WTC11 (cell line): ENCODE measurements at regions not wholly inside any gene's neighbourhood (a gene's known extent, or its start where the extent isn't known, plus 50 kb on each side); places are given as distances from the start of the nearest gene placed in this dataset.

Experiments used
- ATAC-seq: fragments of 200-7000 bp; cut with Tn5 transposase; 2 replicates; pipeline ENCODE4 v1.10.0; 2021; ENCODE audit warnings: mild to moderate bottlenecking, moderate library complexity
- CTCF ChIA-PET: fragments of 300-600 bp; sonication (Branson Sonifier 250); formaldehyde crosslinking; loops from one replicate; lab custom pipeline; 2021; ENCODE audit warnings: antibody characterized with exemption; lab: Charles Lee
- POLR2A ChIA-PET: fragments of 350-600 bp; sonication (Branson Sonifier 250); formaldehyde crosslinking; loops from one replicate; lab custom pipeline; 2021; ENCODE audit warnings: antibody characterized with exemption; lab: Charles Lee
- DNase-seq: peaks from one replicate; pipeline ENCODE4 v3.0.0; 2021; ENCODE audit warnings: low spot score
- H3K27ac Mint-ChIP-seq: 2 replicates; pipeline ENCODE4 v1.8.0; 2021; ENCODE audit warnings: mixed read lengths
- H3K27me3 Mint-ChIP-seq: 2 replicates; pipeline ENCODE4 v1.8.0; 2021; ENCODE audit warnings: low read depth, mild to moderate bottlenecking, moderate library complexity, mixed read lengths
- H3K36me3 Mint-ChIP-seq: 2 replicates; pipeline ENCODE4 v1.8.0; 2021; ENCODE audit warnings: mixed read lengths
- H3K4me1 Mint-ChIP-seq: 2 replicates; pipeline ENCODE4 v1.8.0; 2022; ENCODE audit warnings: mixed read lengths
- H3K4me3 Mint-ChIP-seq: 2 replicates; pipeline ENCODE4 v1.8.0; 2021; ENCODE audit warnings: mild to moderate bottlenecking, moderate library complexity, mixed read lengths
- H3K9me3 Mint-ChIP-seq: 2 replicates; pipeline ENCODE4 v1.8.0; 2021; ENCODE audit warnings: mixed read lengths
- ATF2 ChIP-seq: sonication (generic); formaldehyde crosslinking; IDR thresholded peaks from 2 replicates; pipeline ENCODE4 v1.8.1; 2022; ENCODE audit warnings: low read depth, missing genetic modification reagents, borderline replicate concordance
- ATF6 ChIP-seq: sonication (generic); formaldehyde crosslinking; IDR thresholded peaks from 2 replicates; pipeline ENCODE4 v1.8.1; 2023; ENCODE audit warnings: mild to moderate bottlenecking, missing genetic modification reagents
- E2F1 ChIP-seq: sonication (generic); formaldehyde crosslinking; IDR thresholded peaks from 2 replicates; pipeline ENCODE4 v1.8.0; 2022; ENCODE audit warnings: mild to moderate bottlenecking, missing genetic modification reagents
- ELF4 ChIP-seq: sonication (generic); formaldehyde crosslinking; IDR thresholded peaks from 2 replicates; pipeline ENCODE4 v1.8.1; 2022; ENCODE audit warnings: low read depth, mild to moderate bottlenecking, moderate library complexity, missing genetic modification reagents
- FOXP1 ChIP-seq: sonication (generic); formaldehyde crosslinking; IDR thresholded peaks from 2 replicates; pipeline ENCODE4 v1.8.0; 2022; ENCODE audit warnings: missing genetic modification reagents, mild to moderate bottlenecking, moderate library complexity, borderline replicate concordance
- GRHL2 ChIP-seq: fragments of 250-450 bp; sonication (Bioruptor Pico); IDR thresholded peaks from 2 replicates; pipeline ENCODE4 v1.8.0; 2022; ENCODE audit warnings: mild to moderate bottlenecking, moderate library complexity; ENCODE audit not compliant: insufficient replicate concordance, severe bottlenecking
- HMGA2 ChIP-seq: fragments of 250-450 bp; sonication (Bioruptor Pico); IDR thresholded peaks from 2 replicates; pipeline ENCODE4 v1.4.0; 2021; ENCODE audit warnings: mild to moderate bottlenecking, moderate library complexity
- MLX ChIP-seq: sonication (generic); formaldehyde crosslinking; IDR thresholded peaks from 2 replicates; pipeline ENCODE4 v1.8.1; 2023; ENCODE audit warnings: mild to moderate bottlenecking, missing genetic modification reagents, moderate library complexity
- MXD4 ChIP-seq: fragments of 250-450 bp; sonication (Bioruptor Pico); IDR thresholded peaks from 2 replicates; pipeline ENCODE4 v1.8.0; 2021; ENCODE audit warnings: mild to moderate bottlenecking, moderate library complexity, borderline replicate concordance
- RELA ChIP-seq: sonication (generic); formaldehyde crosslinking; IDR thresholded peaks from 2 replicates; pipeline ENCODE4 v1.8.1; 2022; ENCODE audit warnings: missing genetic modification reagents, mild to moderate bottlenecking, borderline replicate concordance
- TCF7 ChIP-seq: sonication (generic); formaldehyde crosslinking; IDR thresholded peaks from 2 replicates; pipeline ENCODE4 v1.8.0; 2022; ENCODE audit warnings: mild to moderate bottlenecking, low read depth, missing genetic modification reagents, moderate library complexity
- USF1 ChIP-seq: sonication (generic); formaldehyde crosslinking; IDR thresholded peaks from 2 replicates; pipeline ENCODE4 v1.8.0; 2022; ENCODE audit warnings: mild to moderate bottlenecking, missing genetic modification reagents
- ZBTB21 ChIP-seq: sonication (generic); formaldehyde crosslinking; IDR thresholded peaks from 2 replicates; pipeline ENCODE4 v1.8.1; 2023; ENCODE audit warnings: mild to moderate bottlenecking, missing genetic modification reagents, borderline replicate concordance
- ZNF138 ChIP-seq: sonication (generic); formaldehyde crosslinking; conservative IDR thresholded peaks from 2 replicates; pipeline ENCODE4 v1.8.1; 2022; ENCODE audit warnings: mild to moderate bottlenecking, moderate library complexity, missing genetic modification reagents
- ZNF317 ChIP-seq: sonication (generic); formaldehyde crosslinking; IDR thresholded peaks from 2 replicates; pipeline ENCODE4 v1.8.1; 2023; ENCODE audit warnings: low read depth, mild to moderate bottlenecking, moderate library complexity, missing genetic modification reagents, borderline replicate concordance
- ZNF416 ChIP-seq: fragments of 250-450 bp; sonication (Bioruptor Pico); IDR thresholded peaks from 2 replicates; pipeline ENCODE4 v1.9.0; 2021; ENCODE audit warnings: mild to moderate bottlenecking, inconsistent platforms
- TF ChIP-seq, protein P1 (sequence below): sonication (generic); formaldehyde crosslinking; IDR thresholded peaks from 2 replicates; pipeline ENCODE4 v1.8.1; 2023; ENCODE audit warnings: mild to moderate bottlenecking, missing genetic modification reagents, moderate library complexity
- TF ChIP-seq, protein P2 (sequence below): fragments of 250-450 bp; sonication (Bioruptor Pico); IDR thresholded peaks from 2 replicates; pipeline ENCODE4 v1.9.0; 2021; ENCODE audit warnings: mild to moderate bottlenecking, borderline replicate concordance
- TF ChIP-seq, protein P3 (sequence below): fragments of 250-450 bp; sonication (Bioruptor Pico); IDR thresholded peaks from 2 replicates; pipeline ENCODE4 v1.8.0; 2021; ENCODE audit warnings: mild to moderate bottlenecking
- TF ChIP-seq, protein P4 (sequence below): sonication (generic); formaldehyde crosslinking; IDR thresholded peaks from 2 replicates; pipeline ENCODE4 v1.8.1; 2022; ENCODE audit warnings: low read depth, mild to moderate bottlenecking, moderate library complexity, missing genetic modification reagents, borderline replicate concordance

DNA sequence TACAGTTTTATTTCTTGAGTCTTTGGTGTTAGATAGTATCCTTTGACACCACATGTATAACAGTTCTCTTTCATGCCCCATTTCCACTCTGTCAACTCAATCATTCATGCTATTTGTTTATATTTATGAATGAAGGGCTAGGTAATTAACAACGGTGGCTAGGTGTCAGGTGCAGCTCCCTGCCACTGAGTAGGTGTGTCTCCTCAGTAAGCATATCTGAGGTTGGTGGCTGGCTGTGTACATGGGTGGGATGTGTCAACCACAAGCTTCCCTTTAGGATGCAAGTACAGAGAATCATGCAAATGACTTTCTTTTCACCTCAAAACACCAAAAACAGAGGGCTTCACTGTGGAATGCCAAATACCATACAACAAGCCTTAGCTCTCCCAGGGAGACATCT lies 83.4 kb downstream of the ZNF365 start (continued):
- no peak for TF ChIP-seq E2F1 (CRISPR knock-in tag)
- TF ChIP-seq MXD4 (CRISPR knock-in tag): no peak
- TF ChIP-seq ZNF138 (CRISPR knock-in tag): no peak
- TF ChIP-seq HMGA2 (CRISPR knock-in tag): no peak
- TF ChIP-seq, all 79 proteins: peak for 0

GRCh38 chr10:62459072-62459471 lies 84.9 kb downstream of the ZNF365 start:
- ChIA-PET CTCF (no interaction called here), POLR2A (no interaction called here)
- Mint-ChIP-seq H3K27me3 (no peaks in the 10 kb centered on the region), H3K4me3 (no peak overlapping the region), H3K36me3 (no peaks in the 10 kb centered on the region), H3K4me1 (0 out of 2 replicates have a peak, but pooled peaks cover 5% of the 10 kb centered on the region), H3K9me3 (no peaks in the 10 kb centered on the region), H3K27ac (no peak overlapping the region)
- ATAC-seq: no peak
- DNase-seq: no peak
- TF ChIP-seq ZBTB21 (CRISPR knock-in tag) (no peak), GRHL2 (CRISPR knock-in tag) (no peak), ATF2 (no peak), ZNF416 (CRISPR knock-in tag) (no peak), MLX (CRISPR knock-in tag) (no peak), ELF4 (CRISPR knock-in tag) (no peak), ZNF317 (CRISPR knock-in tag) (no peak), ATF6 (CRISPR knock-in tag) (no peak), USF1 (CRISPR knock-in tag) (no peak), FOXP1 (no peak), TCF7 (CRISPR knock-in tag) (no peak), RELA (no peak)
- TF ChIP-seq, protein P1, sequence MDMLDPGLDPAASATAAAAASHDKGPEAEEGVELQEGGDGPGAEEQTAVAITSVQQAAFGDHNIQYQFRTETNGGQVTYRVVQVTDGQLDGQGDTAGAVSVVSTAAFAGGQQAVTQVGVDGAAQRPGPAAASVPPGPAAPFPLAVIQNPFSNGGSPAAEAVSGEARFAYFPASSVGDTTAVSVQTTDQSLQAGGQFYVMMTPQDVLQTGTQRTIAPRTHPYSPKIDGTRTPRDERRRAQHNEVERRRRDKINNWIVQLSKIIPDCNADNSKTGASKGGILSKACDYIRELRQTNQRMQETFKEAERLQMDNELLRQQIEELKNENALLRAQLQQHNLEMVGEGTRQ: no peak
- TF ChIP-seq, protein P2, sequence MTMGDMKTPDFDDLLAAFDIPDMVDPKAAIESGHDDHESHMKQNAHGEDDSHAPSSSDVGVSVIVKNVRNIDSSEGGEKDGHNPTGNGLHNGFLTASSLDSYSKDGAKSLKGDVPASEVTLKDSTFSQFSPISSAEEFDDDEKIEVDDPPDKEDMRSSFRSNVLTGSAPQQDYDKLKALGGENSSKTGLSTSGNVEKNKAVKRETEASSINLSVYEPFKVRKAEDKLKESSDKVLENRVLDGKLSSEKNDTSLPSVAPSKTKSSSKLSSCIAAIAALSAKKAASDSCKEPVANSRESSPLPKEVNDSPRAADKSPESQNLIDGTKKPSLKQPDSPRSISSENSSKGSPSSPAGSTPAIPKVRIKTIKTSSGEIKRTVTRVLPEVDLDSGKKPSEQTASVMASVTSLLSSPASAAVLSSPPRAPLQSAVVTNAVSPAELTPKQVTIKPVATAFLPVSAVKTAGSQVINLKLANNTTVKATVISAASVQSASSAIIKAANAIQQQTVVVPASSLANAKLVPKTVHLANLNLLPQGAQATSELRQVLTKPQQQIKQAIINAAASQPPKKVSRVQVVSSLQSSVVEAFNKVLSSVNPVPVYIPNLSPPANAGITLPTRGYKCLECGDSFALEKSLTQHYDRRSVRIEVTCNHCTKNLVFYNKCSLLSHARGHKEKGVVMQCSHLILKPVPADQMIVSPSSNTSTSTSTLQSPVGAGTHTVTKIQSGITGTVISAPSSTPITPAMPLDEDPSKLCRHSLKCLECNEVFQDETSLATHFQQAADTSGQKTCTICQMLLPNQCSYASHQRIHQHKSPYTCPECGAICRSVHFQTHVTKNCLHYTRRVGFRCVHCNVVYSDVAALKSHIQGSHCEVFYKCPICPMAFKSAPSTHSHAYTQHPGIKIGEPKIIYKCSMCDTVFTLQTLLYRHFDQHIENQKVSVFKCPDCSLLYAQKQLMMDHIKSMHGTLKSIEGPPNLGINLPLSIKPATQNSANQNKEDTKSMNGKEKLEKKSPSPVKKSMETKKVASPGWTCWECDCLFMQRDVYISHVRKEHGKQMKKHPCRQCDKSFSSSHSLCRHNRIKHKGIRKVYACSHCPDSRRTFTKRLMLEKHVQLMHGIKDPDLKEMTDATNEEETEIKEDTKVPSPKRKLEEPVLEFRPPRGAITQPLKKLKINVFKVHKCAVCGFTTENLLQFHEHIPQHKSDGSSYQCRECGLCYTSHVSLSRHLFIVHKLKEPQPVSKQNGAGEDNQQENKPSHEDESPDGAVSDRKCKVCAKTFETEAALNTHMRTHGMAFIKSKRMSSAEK (CRISPR knock-in tag): no peak
- TF ChIP-seq, protein P3, sequence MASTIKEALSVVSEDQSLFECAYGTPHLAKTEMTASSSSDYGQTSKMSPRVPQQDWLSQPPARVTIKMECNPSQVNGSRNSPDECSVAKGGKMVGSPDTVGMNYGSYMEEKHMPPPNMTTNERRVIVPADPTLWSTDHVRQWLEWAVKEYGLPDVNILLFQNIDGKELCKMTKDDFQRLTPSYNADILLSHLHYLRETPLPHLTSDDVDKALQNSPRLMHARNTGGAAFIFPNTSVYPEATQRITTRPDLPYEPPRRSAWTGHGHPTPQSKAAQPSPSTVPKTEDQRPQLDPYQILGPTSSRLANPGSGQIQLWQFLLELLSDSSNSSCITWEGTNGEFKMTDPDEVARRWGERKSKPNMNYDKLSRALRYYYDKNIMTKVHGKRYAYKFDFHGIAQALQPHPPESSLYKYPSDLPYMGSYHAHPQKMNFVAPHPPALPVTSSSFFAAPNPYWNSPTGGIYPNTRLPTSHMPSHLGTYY (CRISPR knock-in tag): no peak
- TF ChIP-seq, protein P4, sequence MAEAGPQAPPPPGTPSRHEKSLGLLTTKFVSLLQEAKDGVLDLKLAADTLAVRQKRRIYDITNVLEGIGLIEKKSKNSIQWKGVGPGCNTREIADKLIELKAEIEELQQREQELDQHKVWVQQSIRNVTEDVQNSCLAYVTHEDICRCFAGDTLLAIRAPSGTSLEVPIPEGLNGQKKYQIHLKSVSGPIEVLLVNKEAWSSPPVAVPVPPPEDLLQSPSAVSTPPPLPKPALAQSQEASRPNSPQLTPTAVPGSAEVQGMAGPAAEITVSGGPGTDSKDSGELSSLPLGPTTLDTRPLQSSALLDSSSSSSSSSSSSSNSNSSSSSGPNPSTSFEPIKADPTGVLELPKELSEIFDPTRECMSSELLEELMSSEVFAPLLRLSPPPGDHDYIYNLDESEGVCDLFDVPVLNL (CRISPR knock-in tag): no peak
